A673 (cell line): ENCODE measurements at regions not wholly inside any gene's neighbourhood (a gene's known extent, or its start where the extent isn't known, plus 50 kb on each side); places are given as distances from the start of the nearest gene placed in this dataset.
A peak's percentile ranks its signal among the peaks of the same experiment; 100 is the strongest.

Experiments used
- BruUV-seq: library from RNA; stranded (reverse); fragments of 400-500 nt; replicated peaks from 2 replicates; lab custom pipeline; 2021; lab: Mats Ljungman, UMichigan
- CTCF ChIA-PET: fragments of 300-600 bp; sonication (Branson Sonifier 250); formaldehyde crosslinking; loops from one replicate; lab custom pipeline; 2022; ENCODE audit warnings: antibody characterized with exemption; lab: Charles Lee
- POLR2A ChIA-PET: fragments of 300-600 bp; sonication (Branson Sonifier 250); formaldehyde crosslinking; loops from one replicate; lab custom pipeline; 2022; ENCODE audit warnings: antibody characterized with exemption; ENCODE audit not compliant: low non-redundant PET; lab: Charles Lee
- DNase-seq: peaks from one replicate; pipeline ENCODE4 v3.0.0-alpha.2; 2015; ENCODE audit warnings: low spot score
- H3K27ac ChIP-seq: fragments of 200-600 bp; sonication (generic); 2 replicates; pipeline ENCODE4 v1.5.1; 2016; ENCODE audit warnings: mixed run types, low read depth, mild to moderate bottlenecking, mixed read lengths, antibody characterized with exemption, low read length; ENCODE audit not compliant: poor library complexity, severe bottlenecking
- H3K27me3 ChIP-seq: fragments of 200-600 bp; sonication (generic); replicated peaks from 2 replicates; pipeline ENCODE4 v1.6.1; 2017; ENCODE audit warnings: mixed run types, low read depth, mild to moderate bottlenecking, mixed read lengths, antibody characterized with exemption, low read length; ENCODE audit not compliant: insufficient read depth, poor library complexity
- H3K36me3 ChIP-seq: fragments of 200-600 bp; sonication (generic); 2 replicates; pipeline ENCODE4 v1.6.1; 2016; ENCODE audit warnings: mixed run types, mild to moderate bottlenecking, mixed read lengths, antibody characterized with exemption, low read length; ENCODE audit not compliant: insufficient read depth, poor library complexity, severe bottlenecking
- H3K4me1 ChIP-seq: fragments of 200-600 bp; sonication (generic); 2 replicates; pipeline ENCODE4 v1.6.1; 2017; ENCODE audit warnings: mixed run types, mild to moderate bottlenecking, mixed read lengths, antibody characterized with exemption, low read length; ENCODE audit not compliant: insufficient read depth, poor library complexity, severe bottlenecking
- H3K4me3 ChIP-seq: fragments of 200-600 bp; sonication (generic); 2 replicates; pipeline ENCODE4 v1.5.1; 2016; ENCODE audit warnings: low read depth, mixed run types, mild to moderate bottlenecking, mixed read lengths, low read length; ENCODE audit not compliant: poor library complexity, severe bottlenecking
- H3K9me3 ChIP-seq: fragments of 200-600 bp; sonication (generic); 2 replicates; pipeline ENCODE4 v1.6.1; 2016; ENCODE audit warnings: mixed run types, low read depth, mild to moderate bottlenecking, mixed read lengths, antibody characterized with exemption, low read length; ENCODE audit not compliant: poor library complexity, severe bottlenecking
- EZH2 ChIP-seq: fragments of 200-600 bp; sonication (generic); IDR thresholded peaks from 2 replicates; pipeline ENCODE4 v1.6.1; 2017; ENCODE audit warnings: borderline replicate concordance, low read depth, mild to moderate bottlenecking, mixed read lengths, antibody characterized with exemption, low read length; ENCODE audit not compliant: poor library complexity, severe bottlenecking
- intact Hi-C: fragments of 100-400 bp; cut with micrococcal nuclease; formaldehyde crosslinking; loops from one replicate; pipeline ENCODE4 v1.10.0; 2022; ENCODE audit not compliant: unreplicated experiment
- TF ChIP-seq, protein P1 (sequence below): fragments of 300-800, 200-600 bp; sonication (generic); conservative IDR thresholded peaks from 2 replicates; pipeline ENCODE4 v1.5.1; 2017; ENCODE audit warnings: low read depth, mild to moderate bottlenecking, antibody characterized with exemption, low read length, moderate library complexity, mixed read lengths

DNA sequence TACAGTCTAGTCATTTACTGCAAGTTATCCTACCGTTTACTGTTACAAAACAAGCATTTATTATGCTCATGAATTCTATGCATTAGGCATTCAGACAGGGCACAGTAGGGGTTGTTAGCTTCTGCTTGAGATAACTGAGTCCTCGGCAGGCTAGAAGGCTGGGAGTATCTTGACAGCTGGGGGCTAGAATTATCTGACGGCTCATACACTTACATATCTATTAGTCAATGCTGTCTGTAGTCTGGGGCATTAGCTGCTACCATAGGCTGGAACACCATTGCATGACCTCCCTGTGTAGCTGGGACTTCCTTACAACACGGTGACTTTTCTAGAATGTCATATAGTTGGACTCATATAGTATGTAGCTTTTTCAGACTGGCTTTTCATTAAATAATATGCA is 61.9 kb upstream of the ALK start:
- H3K36me3 ChIP-seq, result no peaks in the 10 kb centered on the region
- H3K4me1 ChIP-seq, result no peaks in the 10 kb centered on the region
- no peak overlapping the region for H3K27ac ChIP-seq
- intact Hi-C loops, result no loop called here
- no peak for TF ChIP-seq EZH2
- TF ChIP-seq, protein P1, sequence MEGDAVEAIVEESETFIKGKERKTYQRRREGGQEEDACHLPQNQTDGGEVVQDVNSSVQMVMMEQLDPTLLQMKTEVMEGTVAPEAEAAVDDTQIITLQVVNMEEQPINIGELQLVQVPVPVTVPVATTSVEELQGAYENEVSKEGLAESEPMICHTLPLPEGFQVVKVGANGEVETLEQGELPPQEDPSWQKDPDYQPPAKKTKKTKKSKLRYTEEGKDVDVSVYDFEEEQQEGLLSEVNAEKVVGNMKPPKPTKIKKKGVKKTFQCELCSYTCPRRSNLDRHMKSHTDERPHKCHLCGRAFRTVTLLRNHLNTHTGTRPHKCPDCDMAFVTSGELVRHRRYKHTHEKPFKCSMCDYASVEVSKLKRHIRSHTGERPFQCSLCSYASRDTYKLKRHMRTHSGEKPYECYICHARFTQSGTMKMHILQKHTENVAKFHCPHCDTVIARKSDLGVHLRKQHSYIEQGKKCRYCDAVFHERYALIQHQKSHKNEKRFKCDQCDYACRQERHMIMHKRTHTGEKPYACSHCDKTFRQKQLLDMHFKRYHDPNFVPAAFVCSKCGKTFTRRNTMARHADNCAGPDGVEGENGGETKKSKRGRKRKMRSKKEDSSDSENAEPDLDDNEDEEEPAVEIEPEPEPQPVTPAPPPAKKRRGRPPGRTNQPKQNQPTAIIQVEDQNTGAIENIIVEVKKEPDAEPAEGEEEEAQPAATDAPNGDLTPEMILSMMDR, result no peak
- H3K4me3 ChIP-seq, result no peak overlapping the region
- ChIA-PET POLR2A (no interaction called here), CTCF (no interaction called here)
- no peaks in the 10 kb centered on the region for H3K9me3 ChIP-seq
- H3K27me3 ChIP-seq, result no peaks in the 10 kb centered on the region
- BruUV-seq, result no TSS peak
- DNase-seq, result peak; percentile 23

DNA sequence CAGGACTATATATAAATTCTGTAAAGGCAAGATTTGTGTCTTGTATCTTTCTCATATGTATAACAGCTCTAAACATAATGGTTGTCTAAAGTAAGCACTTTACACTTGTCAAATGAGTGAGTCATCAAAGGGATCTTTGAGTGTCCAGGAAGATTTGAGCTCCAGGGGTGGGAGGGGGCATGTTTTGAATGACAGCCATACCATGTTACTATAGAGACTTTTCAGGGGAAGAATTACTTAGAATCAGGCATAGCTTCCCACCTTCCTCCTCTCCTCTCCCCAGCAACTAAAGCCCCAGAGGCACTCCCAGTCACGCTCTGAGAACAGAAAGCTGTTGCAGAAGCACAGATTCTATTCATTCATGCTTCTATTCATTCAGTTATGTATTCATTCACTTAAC is 65.8 kb upstream of the ALK start:
- Histone ChIP-seq H3K9me3 (no peaks in the 10 kb centered on the region), H3K4me3 (no peak overlapping the region), H3K27ac (no peak overlapping the region), H3K4me1 (no peaks in the 10 kb centered on the region), H3K27me3 (no peaks in the 10 kb centered on the region), H3K36me3 (no peaks in the 10 kb centered on the region)
- no peak for TF ChIP-seq EZH2
- TF ChIP-seq, protein P1, result no peak
- no TSS peak for BruUV-seq
- ChIA-PET POLR2A (no interaction called here), CTCF (no interaction called here)
- intact Hi-C loops, result no loop called here
- DNase-seq, result peak; percentile 45

DNA sequence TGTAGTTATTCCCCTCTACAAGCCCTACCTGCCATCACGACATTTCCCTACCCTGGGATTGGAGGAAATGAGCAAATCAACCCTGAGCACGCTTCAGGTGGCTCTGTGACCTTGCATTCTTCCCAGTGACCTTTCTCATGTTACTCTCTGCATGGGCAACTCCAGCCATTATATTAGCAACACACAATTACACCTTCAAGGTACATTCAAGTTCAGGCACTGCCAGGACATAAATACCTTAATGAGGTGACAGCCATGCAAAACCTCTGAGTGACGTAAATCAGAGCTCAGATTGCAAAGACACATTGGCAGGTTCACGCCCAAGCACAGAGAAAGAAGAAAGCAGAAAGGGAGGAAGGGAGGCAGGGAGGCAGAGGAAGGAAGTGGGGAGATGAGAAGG is 68.7 kb upstream of the ALK start:
- ChIA-PET POLR2A (no interaction called here), CTCF (no interaction called here)
- H3K36me3 ChIP-seq, result no peaks in the 10 kb centered on the region
- intact Hi-C loops, result no loop called here
- H3K4me1 ChIP-seq, result no peaks in the 10 kb centered on the region
- H3K9me3 ChIP-seq, result no peaks in the 10 kb centered on the region
- H3K27me3 ChIP-seq, result no peaks in the 10 kb centered on the region
- H3K27ac ChIP-seq, result no peak overlapping the region
- no peak overlapping the region for H3K4me3 ChIP-seq
- TF ChIP-seq, protein P1, result no peak
- TF ChIP-seq EZH2, result no peak
- DNase-seq, result no peak
- no TSS peak for BruUV-seq
